ENCODE measurements at regions not wholly inside any gene's neighbourhood (a gene's known extent, or its start where the extent isn't known, plus 50 kb on each side); places are given as distances from the start of the nearest gene placed in this dataset.
"Not testable (repeated sequence)": the region's sequence is repeated elsewhere in the genome, so short reads cannot be mapped to it uniquely, and the experiment has no call there.

GRCh38 chr1:146715054-146715453 lies 223.1 kb upstream of the NBPF12 start:
- not testable (repeated sequence) for DNase-seq (ENCODE audit: low read depth, low spot score)

- DNase-seq (ENCODE audit: low read depth, low spot score), result peak; percentile 40
These were observed 227.1 kb upstream of the NBPF12 start for GRCh38 chr1:146710838-146711521.

GRCh38 chr1:146709302-146709701 lies 228.8 kb upstream of the NBPF12 start:
- DNase-seq (ENCODE audit: low read depth, low spot score), result not testable (repeated sequence)

- DNase-seq (ENCODE audit: low read depth, low spot score), result not testable (repeated sequence)
These were observed 233.9 kb upstream of the NBPF12 start for GRCh38 chr1:146704162-146704724.

GRCh38 chr1:146701320-146701719 lies 236.8 kb upstream of the NBPF12 start:
- DNase-seq (ENCODE audit: low read depth, low spot score), result peak; percentile 74

- DNase-seq (ENCODE audit: low read depth, low spot score), result not testable (repeated sequence)
These were observed 242.7 kb upstream of the NBPF12 start for GRCh38 chr1:146695388-146695787.

- DNase-seq (ENCODE audit: low read depth, low spot score), result not testable (repeated sequence)
These were observed 246.3 kb upstream of the NBPF12 start for GRCh38 chr1:146691798-146692197.

GRCh38 chr1:146688893-146689292 lies 249.2 kb upstream of the NBPF12 start:
- DNase-seq (ENCODE audit: low read depth, low spot score), result not testable (repeated sequence)

GRCh38 chr1:146686777-146687366 lies 251.3 kb upstream of the NBPF12 start:
- not testable (repeated sequence) for DNase-seq (ENCODE audit: low read depth, low spot score)

- not testable (repeated sequence) for DNase-seq (ENCODE audit: low read depth, low spot score)
These were observed 255.0 kb upstream of the NBPF12 start for GRCh38 chr1:146683126-146683429.

- DNase-seq (ENCODE audit: low read depth, low spot score), result not testable (repeated sequence)
These were observed 255.6 kb upstream of the NBPF12 start for GRCh38 chr1:146682227-146683125.

- DNase-seq (ENCODE audit: low read depth, low spot score), result not testable (repeated sequence)
These were observed 264.3 kb upstream of the NBPF12 start for GRCh38 chr1:146673729-146674299.

- not testable (repeated sequence) for DNase-seq (ENCODE audit: low read depth, low spot score)
These were observed 265.5 kb upstream of the NBPF12 start for GRCh38 chr1:146672608-146673007.

- not testable (repeated sequence) for DNase-seq (ENCODE audit: low read depth, low spot score)
These were observed 266.5 kb upstream of the NBPF12 start for GRCh38 chr1:146671588-146671987.

- not testable (repeated sequence) for DNase-seq (ENCODE audit: low read depth, low spot score)
These were observed 267.1 kb upstream of the NBPF12 start for GRCh38 chr1:146670832-146671566.

- DNase-seq (ENCODE audit: low read depth, low spot score), result not testable (repeated sequence)
These were observed 271.8 kb upstream of the NBPF12 start for GRCh38 chr1:146666275-146666674.

GRCh38 chr1:146660242-146660641 lies 277.9 kb upstream of the NBPF12 start:
- DNase-seq (ENCODE audit: low read depth, low spot score), result not testable (repeated sequence)

- not testable (repeated sequence) for DNase-seq (ENCODE audit: low read depth, low spot score)
These were observed 281.6 kb upstream of the NBPF12 start for GRCh38 chr1:146656356-146657060.

GRCh38 chr1:146654763-146655162 lies 283.4 kb upstream of the NBPF12 start:
- not testable (repeated sequence) for DNase-seq (ENCODE audit: low read depth, low spot score)

- DNase-seq (ENCODE audit: low read depth, low spot score), result not testable (repeated sequence)
These were observed 292.0 kb upstream of the NBPF12 start for GRCh38 chr1:146645978-146646604.
